SH-SY5Y (cell line): ENCODE measurements at regions not wholly inside any gene's neighbourhood (a gene's known extent, or its start where the extent isn't known, plus 50 kb on each side); places are given as distances from the start of the nearest gene placed in this dataset.

Source experiments
- GATA2 ChIP-seq: IDR thresholded peaks from 2 replicates; pipeline ENCODE4 v1.6.1; 2011; ENCODE audit warnings: mild to moderate bottlenecking, low read depth, low read length
- GATA3 ChIP-seq: IDR thresholded peaks from 2 replicates; pipeline ENCODE4 v1.6.1; 2011; ENCODE audit warnings: low read depth, mild to moderate bottlenecking, low read length, moderate library complexity

DNA sequence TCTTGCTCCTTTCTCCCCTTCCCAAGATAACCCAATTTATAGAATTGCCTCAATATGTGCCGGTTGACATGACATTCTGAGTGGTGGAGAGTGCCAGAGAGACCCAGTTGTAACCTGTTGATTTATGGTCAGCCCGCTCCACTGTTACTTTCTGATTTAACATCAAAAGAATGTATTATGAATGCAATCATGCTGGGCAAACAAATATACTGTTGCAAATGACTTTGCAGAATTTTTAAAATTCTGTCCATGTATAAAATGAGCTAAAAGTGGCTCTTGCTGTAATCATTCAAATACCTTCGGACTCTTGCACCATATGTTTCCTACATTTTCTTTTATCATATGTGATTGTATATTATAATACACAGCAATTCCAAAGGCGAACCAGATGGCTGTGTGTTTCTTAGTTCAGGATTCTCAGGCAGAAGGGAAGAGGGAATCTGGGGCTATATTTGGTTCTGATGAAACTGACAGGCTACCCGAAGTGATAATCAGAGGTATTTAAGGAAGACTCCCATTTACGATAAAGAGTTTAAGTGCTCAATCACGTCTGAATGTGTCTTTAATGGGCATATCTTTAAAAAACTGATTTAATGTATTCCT, 131.7 kb downstream of the CLCN4 start:
- no peak for TF ChIP-seq GATA2
- TF ChIP-seq GATA3 = no peak

DNA sequence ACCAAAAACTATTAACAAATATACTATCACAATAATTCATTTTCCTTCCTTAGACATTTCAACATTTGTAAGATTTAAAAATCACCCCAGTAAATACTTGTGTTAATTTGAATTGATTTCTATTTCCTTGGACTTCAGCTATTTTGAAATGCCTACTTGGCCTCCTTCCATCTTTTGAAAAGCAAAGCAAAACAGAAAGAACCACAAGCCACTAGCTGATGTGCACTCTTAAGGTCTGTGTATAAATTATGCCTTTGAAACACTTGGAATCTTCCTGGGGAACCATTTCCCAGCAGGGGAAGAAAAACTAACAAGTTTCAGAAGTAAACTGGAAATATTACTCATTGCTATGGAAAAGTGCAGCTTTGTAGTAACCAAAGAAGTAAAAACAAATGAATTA, 139.8 kb downstream of the CLCN4 start:
- TF ChIP-seq GATA2 (no peak), GATA3 (no peak)

DNA sequence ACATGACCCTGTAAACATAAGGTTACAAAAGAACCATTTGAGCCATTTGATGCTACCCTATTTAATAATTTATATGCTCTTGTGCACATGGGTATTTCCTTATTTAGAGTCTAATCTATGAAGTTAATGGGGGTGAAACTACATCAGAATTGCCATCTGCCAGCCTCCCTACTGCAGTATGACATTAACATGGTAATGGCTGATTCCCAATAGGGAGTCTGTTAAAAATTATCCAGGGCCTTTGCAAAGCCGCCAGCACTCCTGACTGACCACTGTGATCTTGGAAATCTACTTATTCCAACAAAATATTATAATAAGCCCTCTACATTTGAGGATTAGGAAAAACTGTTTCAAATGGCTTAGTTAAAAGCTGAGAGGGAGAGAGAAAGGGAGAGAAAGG, 153.7 kb downstream of the CLCN4 start:
- TF ChIP-seq GATA2 (no peak), GATA3 (no peak)

DNA sequence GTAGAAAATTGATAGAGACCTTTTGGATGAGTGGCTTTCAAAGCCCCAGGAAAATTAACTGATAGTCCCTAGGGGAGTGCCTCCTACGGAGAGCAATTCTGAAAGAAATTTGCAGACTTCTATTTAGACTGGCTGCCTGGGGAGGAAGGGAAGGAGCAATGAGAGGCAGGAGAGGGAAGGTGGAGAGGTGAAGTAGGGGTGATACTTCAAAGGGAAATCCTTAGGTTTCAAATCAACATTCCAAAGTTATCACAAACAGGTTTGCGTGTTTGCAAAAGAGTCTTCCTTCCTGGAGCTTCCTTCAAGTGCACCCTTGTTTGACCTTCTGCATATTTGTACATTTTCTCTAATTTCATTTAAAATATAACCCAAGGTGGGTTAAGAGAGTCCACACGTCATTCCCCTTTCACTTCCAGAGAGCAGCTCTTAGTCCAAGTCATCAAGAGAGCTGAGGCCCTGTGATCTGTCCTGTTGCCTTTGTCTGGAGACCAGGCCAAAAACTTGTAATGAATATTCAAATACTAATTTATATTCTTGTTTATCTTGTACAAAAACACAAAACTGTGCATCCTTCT, 157.8 kb downstream of the CLCN4 start:
- TF ChIP-seq GATA2 (no peak), GATA3 (no peak)

DNA sequence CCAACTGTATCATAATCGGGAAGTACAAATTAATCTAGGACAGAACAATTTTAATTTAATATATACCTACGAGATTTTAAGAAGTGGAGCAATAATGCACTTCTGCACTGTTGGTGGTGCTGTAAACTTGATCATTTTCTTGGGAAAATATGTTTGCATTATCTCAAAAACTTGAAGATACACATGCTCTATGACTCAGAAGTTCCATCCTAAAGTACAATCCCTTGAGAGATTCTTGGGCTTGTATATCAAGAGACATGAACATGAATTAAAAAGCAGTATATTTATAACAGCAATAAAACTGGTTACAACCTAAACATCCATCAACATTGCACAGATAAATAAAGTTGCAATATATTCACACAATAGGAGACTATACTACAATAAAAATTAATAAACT, 168.8 kb downstream of the CLCN4 start:
- TF ChIP-seq GATA2 = no peak

DNA sequence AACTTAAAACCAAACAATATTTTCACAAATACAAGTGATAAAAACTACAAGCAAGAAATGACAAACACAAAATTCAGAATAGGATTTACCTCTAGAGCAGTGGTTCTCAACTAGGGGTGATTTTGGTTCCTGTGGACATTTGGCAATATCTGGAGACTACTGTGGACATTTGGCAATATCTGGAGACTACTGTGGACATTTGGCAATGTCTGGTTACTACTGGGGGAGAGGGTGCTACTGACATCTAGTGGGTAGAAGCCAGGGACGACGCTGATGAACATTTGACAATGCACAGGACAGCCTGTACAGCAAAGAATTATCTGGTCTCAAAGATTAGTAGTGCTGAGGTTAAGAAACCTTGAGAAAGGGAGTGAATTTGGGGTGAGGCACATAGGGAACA, 169.8 kb downstream of the CLCN4 start:
- TF ChIP-seq GATA2 (no peak), GATA3 (no peak)

DNA sequence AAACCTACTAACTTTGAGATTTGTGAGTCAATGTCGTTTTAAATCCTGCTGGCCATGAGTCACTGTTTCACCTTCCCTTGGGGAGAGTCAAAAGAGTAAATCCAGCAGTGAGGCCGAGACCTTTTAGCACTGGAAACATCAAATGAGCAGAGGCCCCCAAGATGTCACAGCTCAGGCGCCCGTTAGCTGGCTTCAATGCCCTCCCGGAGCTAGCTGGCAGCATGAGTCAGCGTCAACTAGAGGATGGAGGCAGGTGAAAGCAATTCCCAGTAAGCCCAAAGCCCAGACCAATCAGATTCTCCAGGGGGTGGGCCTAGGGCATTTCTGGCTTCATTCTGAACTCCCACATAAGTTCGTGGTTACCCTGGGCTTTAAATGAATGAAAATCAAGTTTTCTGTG, 170.9 kb downstream of the CLCN4 start:
- no peak for TF ChIP-seq GATA2
- no peak for TF ChIP-seq GATA3

DNA sequence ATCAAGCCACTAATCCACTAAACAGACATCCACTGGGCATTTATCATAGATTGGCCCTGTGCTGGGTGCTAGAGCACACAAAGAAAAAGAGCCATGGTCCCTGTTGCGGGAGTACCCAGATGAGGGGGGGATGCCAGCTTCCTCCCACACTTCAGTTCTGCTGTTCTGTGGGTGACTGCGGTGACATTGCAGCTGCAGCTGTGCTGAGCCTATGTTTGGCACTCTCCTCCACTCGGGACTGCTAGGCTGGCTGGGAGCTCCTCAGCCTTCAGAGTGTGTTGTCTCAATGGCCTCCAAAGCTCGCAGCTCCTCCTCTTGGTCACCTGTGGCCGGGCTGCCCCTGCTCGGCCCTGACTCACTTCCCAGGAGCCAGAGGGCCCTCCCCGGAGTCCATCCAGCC, 173.2 kb downstream of the CLCN4 start:
- TF ChIP-seq GATA3 = no peak
- TF ChIP-seq GATA2 = no peak

DNA sequence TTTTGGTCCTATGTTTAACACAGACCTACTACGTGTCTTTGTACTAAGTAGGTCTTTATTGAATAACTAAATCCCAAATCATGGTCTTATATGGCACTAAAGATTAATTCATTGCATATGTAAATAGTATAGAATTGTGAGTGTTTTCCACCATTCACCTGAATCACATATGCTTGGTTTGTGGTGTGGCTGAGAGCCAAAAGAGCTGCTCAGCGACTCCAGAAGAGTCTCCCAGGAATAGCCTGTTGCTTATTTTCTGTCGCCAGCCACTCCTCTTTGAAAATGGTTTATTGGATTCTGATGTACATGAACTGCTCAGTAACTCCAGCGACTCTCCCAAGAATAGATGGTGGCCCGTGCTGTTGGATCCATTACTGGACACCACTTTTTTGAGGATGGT, 184.5 kb downstream of the CLCN4 start:
- TF ChIP-seq GATA3 (no peak), GATA2 (no peak)

DNA sequence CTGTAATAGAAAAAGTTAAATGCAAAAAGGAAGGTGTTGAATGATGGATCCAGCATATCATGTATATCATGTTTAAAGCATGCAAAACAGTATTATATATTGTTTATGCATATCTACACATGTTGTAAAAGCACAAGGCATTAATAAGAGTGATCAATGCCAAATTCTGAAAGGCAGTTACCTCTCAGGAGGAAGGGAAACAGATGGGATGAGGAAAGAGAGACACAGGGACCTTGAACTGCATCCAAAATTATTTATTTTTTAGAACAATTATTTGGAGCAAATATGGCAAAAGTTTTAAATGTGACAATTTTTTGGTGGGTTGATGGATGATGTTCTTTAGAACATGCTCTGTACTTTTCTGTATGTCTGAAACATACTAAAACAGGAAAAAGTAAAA, 193.4 kb downstream of the CLCN4 start:
- TF ChIP-seq GATA2 (no peak), GATA3 (no peak)

DNA sequence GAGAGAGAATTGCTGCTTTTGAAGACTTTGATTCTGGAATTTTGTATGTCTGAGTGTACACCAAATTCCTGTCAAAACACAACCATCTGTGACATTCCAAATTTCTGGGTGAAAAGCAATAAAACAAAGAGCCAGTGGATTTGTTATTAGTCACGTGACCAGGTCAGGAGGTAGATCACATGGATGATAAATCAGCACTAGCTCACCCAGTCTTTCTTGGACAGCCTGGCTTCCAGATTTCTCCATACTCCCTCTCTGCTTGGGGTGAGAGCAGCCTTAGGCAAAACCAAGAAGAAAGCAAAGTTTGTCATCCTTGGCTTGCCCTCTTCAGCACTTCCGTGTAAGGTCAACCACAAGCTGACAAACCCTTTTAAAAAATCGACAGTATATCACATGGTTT, 194.2 kb downstream of the CLCN4 start:
- no peak for TF ChIP-seq GATA2
- no peak for TF ChIP-seq GATA3

DNA sequence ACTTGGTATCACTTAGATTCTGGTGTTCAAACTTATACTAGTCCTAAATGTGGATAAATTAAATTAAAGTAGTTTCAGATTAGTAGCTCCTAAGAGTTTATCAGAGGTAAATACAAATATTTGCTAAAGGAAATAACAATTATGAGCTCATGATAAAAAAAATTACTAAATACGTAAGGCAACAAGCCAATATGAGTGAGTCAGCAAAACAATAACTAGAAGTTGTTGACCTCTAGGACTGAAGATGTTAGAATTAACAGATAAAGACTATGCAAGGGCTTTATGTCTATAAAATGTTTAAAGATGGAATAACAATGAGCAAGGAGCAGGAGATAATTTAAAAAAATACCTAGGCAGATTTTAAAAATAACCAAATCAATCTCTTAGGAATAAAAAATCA, 195.8 kb downstream of the CLCN4 start:
- TF ChIP-seq GATA3 (no peak), GATA2 (no peak)

DNA sequence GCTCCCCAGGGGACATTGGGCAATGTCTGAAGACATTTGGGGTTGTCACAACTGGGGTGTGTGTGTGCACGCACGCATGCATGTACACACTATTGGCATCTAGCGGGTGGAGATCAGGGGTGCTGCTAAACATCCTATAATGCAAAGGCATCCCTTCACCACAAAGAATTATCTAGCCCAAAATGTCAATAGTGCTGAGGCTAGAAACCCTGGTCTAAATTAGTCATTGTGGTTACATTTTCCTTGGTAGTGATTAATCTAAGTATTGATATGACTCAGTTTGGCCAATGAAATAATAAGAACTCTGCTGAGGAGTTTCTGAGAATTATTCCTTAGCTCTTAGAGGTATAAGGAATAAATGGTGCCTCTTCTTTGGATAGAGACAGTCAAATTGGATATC, 200.2 kb downstream of the CLCN4 start:
- TF ChIP-seq GATA2 = no peak
- TF ChIP-seq GATA3 = no peak

DNA sequence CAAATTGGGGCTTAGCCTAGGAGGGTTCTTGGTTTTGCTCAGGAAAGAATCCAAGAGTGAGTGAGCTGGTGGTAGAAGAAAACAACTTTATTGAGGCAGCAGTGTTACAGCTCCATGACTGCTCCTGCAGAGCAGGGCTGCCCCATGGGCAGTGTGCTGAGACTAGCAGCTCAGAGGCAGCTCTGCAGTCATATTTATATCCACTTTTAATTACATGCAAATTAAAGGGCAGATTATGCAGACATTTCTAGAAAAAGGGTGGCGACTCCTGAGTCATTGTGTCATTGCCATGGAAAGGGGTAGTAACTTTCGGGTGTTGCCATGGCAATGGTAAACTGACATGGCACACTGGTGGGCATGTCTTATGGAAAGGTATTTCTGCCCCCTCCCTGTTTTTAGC, 202.2 kb downstream of the CLCN4 start:
- TF ChIP-seq GATA2 = no peak
- no peak for TF ChIP-seq GATA3

DNA sequence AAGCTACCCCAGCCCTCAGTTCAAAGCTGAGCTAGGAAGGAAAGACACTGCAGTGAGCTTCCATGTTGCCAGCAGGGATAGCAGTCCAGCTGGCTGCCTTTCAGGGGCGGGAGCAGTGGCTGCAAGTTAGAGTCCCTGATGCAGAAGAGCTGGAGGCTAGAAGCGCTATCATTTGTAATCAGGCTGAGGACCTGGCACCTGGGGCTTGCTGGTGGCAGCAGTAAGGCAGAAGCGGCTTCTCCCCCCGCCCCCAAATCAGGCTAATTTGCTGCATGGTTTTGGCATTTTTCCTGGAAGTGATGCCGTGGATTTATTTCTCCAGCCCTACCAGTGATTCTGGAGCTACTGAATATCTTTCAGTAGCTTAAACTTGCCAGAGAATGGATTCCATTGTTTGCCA, 203.3 kb downstream of the CLCN4 start:
- TF ChIP-seq GATA2 (peak; percentile 70), GATA3 (no peak)
